Ascending aorta (tissue), 2 donors: ENCODE measurements at regions not wholly inside any gene's neighbourhood (a gene's known extent, or its start where the extent isn't known, plus 50 kb on each side); places are given as distances from the start of the nearest gene placed in this dataset.

Experiments
- DNase-seq, 2 donors: peaks; one replicate each; pipeline ENCODE4 v3.0.0-alpha.2; 2019; ENCODE audit warnings: low spot score in 2 of 2
- H3K27ac ChIP-seq, 2 donors: fragments of 200-600 bp; sonication (generic); one replicate each; pipeline ENCODE4 v1.5.1; 2016 to 2017; ENCODE audit warnings: mild to moderate bottlenecking in 1 of 2
- H3K27me3 ChIP-seq: fragments of 200-600 bp; sonication (generic); one replicate; pipeline ENCODE4 v1.5.1; 2017
- H3K36me3 ChIP-seq, 2 donors: fragments of 200-600 bp; sonication (generic); one replicate each; pipeline ENCODE4 v1.5.1; 2016
- H3K4me1 ChIP-seq, 2 donors: fragments of 200-600 bp; sonication (generic); one replicate each; pipeline ENCODE4 v1.5.1; 2016 to 2017; ENCODE audit warnings: mild to moderate bottlenecking in 1 of 2
- H3K4me3 ChIP-seq, 2 donors: fragments of 200-600 bp; sonication (generic); one replicate each; pipeline ENCODE4 v1.5.1; 2016 to 2017; ENCODE audit warnings: mild to moderate bottlenecking in 1 of 2
- H3K9me3 ChIP-seq, 2 donors: fragments of 200-600 bp; sonication (generic); one replicate each; pipeline ENCODE4 v1.5.1; 2016
- CTCF ChIP-seq, 3 experiments: fragments of 200-600 bp in 2 of 3; fragments of 450-650 bp in 1 of 3; sonication (generic) in 2 of 3; IDR thresholded peaks; one replicate each; pipeline ENCODE4 v1.5.1; 2016 to 2019; ENCODE audit warnings: antibody characterized with exemption in 3 of 3, mild to moderate bottlenecking in 1 of 3, moderate library complexity in 1 of 3
- intact Hi-C: fragments of 100-400 bp; cut with DNase I; formaldehyde crosslinking; loops from one replicate; pipeline ENCODE4 v1.15.1; 2023

GRCh38 chr6:56345376-56345995 lies 98.1 kb upstream of the COL21A1 start:
- intact Hi-C loops, result no loop called here
- H3K27ac ChIP-seq, result no peak overlapping the region
- H3K9me3 ChIP-seq, result no peaks in the 10 kb centered on the region

GRCh38 chr6:56343295-56343694 lies 95.9 kb upstream of the COL21A1 start:
- no peaks in the 10 kb centered on the region for H3K36me3 ChIP-seq
- no peaks in the 10 kb centered on the region for H3K4me1 ChIP-seq
- no peak for DNase-seq
- H3K4me3 ChIP-seq, result no peak overlapping the region
- H3K9me3 ChIP-seq, result no peaks in the 10 kb centered on the region
- intact Hi-C loops, result no loop called here
- no peak for TF ChIP-seq CTCF (IDR thresholded peaks at IDR 0.05)
- H3K27ac ChIP-seq, result no peak overlapping the region
- H3K27me3 ChIP-seq, result no peaks in the 10 kb centered on the region

More at GRCh38 chr6:56345376-56345995, 98.1 kb upstream of the COL21A1 start:
- no peak for TF ChIP-seq CTCF (IDR thresholded peaks at IDR 0.05)
- H3K27me3 ChIP-seq, result no peaks in the 10 kb centered on the region
- H3K36me3 ChIP-seq, result no peaks in the 10 kb centered on the region
- H3K4me1 ChIP-seq, result no peaks in the 10 kb centered on the region
- no peak overlapping the region for H3K4me3 ChIP-seq
- DNase-seq, result no peak

- no peaks in the 10 kb centered on the region for H3K36me3 ChIP-seq
- H3K9me3 ChIP-seq, result no peaks in the 10 kb centered on the region
- intact Hi-C loops, result no loop called here
- no peak overlapping the region for H3K4me3 ChIP-seq
- no peaks in the 10 kb centered on the region for H3K4me1 ChIP-seq
- DNase-seq, result no peak
- TF ChIP-seq CTCF (IDR thresholded peaks at IDR 0.05), result no peak
- H3K27me3 ChIP-seq, result no peaks in the 10 kb centered on the region
- H3K27ac ChIP-seq, result no peak overlapping the region
Observed at GRCh38 chr6:56339524-56339923, 92.1 kb upstream of the COL21A1 start.

- Histone ChIP-seq H3K9me3 (no peaks in the 10 kb centered on the region), H3K27ac (no peak overlapping the region), H3K4me3 (no peak overlapping the region), H3K36me3 (no peaks in the 10 kb centered on the region), H3K4me1 (no peaks in the 10 kb centered on the region), H3K27me3 (no peaks in the 10 kb centered on the region)
- no peak for DNase-seq
- TF ChIP-seq CTCF (IDR thresholded peaks at IDR 0.05), result no peak
- intact Hi-C loops, result no loop called here
Observed at GRCh38 chr6:56335726-56336125, 88.3 kb upstream of the COL21A1 start.

- H3K36me3 ChIP-seq, result no peaks in the 10 kb centered on the region
- no peaks in the 10 kb centered on the region for H3K9me3 ChIP-seq
- no peaks in the 10 kb centered on the region for H3K27me3 ChIP-seq
- intact Hi-C loops, result no loop called here
- TF ChIP-seq CTCF (IDR thresholded peaks at IDR 0.05), result no peak
- no peak overlapping the region for H3K27ac ChIP-seq
- no peak for DNase-seq
- H3K4me1 ChIP-seq, result no peaks in the 10 kb centered on the region
- H3K4me3 ChIP-seq, result no peak overlapping the region
Observed at GRCh38 chr6:56334937-56335336, 87.6 kb upstream of the COL21A1 start.
